Middle frontal gyrus (tissue), 1 donor: ENCODE measurements at regions not wholly inside any gene's neighbourhood (a gene's known extent, or its start where the extent isn't known, plus 50 kb on each side); places are given as distances from the start of the nearest gene placed in this dataset.
"Not testable (repeated sequence)": the region's sequence is repeated elsewhere in the genome, so short reads cannot be mapped to it uniquely, and the experiment has no call there.

Experiments
- DNase-seq: peaks from one replicate; pipeline ENCODE4 v3.0.0-alpha.2; 2015; ENCODE audit warnings: low spot score; ENCODE audit errors: extremely low spot score

DNA sequence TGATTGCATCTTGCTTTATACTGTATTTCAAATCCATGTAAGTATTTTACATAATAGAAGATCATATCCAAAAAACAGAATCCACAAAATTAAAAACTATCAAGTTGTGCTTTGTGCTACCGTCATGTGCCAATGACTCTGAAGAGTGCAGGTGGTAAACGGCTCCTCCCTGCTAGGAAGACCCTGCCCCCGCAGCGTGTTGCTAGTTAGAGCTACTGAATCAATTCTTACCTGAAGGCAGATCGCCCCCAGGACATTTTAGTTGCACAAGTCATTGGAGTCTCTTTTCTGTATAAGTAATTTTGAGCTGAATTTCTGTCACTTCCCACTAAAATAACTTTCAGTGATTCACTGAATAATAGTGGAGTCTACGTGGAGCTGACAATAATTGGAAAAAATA, 599.5 kb upstream of the ZFP42 start:
- no peak for DNase-seq

DNA sequence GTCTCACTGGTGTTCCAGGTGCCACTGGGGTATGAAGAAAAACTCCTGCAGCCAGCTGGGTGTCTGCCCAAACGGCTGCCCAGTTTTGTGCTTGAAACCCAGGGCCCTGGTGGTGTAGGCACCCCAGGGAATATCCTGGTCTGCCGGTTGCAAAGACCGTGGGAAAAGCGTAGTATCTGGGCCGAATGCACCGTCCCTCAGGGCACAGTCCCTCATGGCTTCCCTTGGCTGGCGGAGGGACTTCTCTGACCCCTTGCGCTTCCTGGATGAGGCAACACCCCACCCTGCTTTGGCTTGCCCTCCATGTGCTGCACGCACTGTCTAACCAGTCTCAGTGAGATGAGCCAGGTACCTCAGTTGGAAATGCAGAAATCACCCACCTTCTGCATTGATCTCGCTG, 587.1 kb upstream of the ZFP42 start:
- not testable (repeated sequence) for DNase-seq

GRCh38 chr4:187413564-187414358, 581.8 kb upstream of the ZFP42 start:
- no peak for DNase-seq

DNA sequence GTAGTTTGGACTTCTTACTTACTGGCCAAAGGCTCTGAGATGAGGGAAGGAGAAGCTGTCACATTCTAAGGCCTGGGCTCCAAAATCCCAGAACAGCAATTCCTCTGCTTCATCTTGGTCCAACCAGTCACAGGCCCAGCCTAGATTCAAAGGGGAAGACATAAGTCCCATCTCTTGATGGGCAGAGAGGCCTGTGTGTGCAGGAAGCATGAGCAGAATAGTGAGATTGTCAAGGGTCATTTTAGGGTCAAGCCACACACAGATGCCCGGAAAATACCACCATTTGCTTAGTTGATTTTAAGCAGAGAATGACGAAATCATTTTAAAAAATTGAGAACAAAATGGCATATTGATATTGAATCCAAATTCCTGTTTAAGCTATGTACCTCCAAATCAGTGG, 580.9 kb upstream of the ZFP42 start:
- DNase-seq: no peak

DNA sequence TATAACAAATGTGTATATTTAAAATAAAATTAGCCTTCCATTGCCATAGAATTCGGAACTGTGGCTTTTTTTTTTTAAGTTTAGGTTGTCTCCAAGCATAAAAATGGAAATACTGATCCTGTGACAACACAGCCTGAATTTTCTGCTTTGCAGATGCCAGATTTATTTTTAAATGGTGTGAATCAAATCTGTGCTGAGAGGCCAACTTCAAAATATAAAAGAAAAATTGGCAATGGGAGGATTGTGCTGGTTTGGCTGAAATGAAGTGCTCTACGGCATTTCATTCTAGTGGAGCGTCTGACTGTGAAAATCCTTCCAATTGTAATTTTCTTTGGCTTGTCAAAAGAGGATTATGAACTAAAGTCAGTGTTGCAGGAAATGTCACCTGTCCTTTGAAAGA, 580.3 kb upstream of the ZFP42 start:
- DNase-seq: peak; percentile 57

DNA sequence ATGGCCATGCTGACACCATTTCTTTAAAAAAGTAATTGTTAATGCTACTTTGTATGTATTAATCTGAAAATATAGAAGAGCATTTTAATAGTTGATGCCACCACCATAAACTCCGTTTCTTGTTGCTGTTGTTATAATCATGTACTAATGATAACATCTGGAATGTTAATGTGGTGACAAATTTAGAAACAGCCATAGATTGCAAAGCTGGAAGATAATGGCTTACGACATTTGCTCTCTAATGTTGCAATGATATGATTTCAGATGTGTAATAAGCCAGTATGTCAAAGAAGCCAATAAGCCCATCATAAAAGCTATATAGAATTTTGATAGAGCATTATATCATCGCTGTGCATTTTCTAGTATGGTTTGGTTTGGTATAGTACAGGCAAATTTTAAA, 579.4 kb upstream of the ZFP42 start:
- no peak for DNase-seq

DNA sequence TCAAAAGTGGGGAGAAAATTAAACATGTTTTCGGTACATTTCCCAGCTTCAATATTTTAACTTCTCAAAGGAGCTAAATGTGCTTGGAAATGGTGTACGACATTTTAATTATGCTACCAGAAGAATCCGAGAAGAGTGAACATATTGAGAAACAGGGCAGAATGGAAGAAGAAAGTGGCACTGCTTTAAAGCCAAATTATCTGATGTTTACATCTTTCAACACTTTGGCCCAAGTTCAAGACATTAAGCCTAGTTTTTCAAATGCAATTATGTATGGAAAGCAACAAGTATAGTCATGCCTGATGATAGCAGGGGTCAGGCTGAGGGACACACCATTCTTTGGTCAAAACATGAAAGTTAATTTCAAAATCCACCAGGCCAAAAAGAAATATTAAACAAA, 577.9 kb upstream of the ZFP42 start:
- no peak for DNase-seq

- no peak for DNase-seq
Observed at GRCh38 chr4:187422655-187423054, 572.9 kb upstream of the ZFP42 start.

GRCh38 chr4:187424636-187425035, 570.9 kb upstream of the ZFP42 start:
- DNase-seq: no peak

DNA sequence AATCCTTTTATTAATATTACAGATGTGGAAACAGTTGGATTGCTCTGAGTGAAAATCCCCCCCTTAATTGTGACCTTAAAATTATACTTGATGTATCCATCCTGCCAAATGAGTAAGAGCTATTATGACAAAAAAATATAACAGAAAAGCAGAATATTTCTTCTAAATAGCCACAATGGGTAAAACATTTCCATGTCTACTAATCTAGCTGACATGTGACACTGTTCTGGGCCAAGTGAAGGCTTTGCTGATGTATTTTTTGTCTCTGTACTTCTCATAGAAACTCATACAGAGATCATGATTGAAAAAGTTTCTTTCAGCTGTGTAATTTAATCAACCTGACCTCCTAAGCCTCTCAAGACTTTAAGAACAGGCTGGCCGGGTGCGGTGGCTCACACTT, 569.1 kb upstream of the ZFP42 start:
- no peak for DNase-seq

GRCh38 chr4:187432310-187432709, 563.3 kb upstream of the ZFP42 start:
- DNase-seq: no peak

GRCh38 chr4:187433141-187433540, 562.4 kb upstream of the ZFP42 start:
- DNase-seq: no peak

- DNase-seq: no peak
Observed at GRCh38 chr4:187436251-187436650, 559.3 kb upstream of the ZFP42 start.

- no peak for DNase-seq
Observed at GRCh38 chr4:187444061-187444460, 551.5 kb upstream of the ZFP42 start.

- peak; percentile 11 for DNase-seq
Observed at GRCh38 chr4:187449702-187450101, 545.9 kb upstream of the ZFP42 start.

DNA sequence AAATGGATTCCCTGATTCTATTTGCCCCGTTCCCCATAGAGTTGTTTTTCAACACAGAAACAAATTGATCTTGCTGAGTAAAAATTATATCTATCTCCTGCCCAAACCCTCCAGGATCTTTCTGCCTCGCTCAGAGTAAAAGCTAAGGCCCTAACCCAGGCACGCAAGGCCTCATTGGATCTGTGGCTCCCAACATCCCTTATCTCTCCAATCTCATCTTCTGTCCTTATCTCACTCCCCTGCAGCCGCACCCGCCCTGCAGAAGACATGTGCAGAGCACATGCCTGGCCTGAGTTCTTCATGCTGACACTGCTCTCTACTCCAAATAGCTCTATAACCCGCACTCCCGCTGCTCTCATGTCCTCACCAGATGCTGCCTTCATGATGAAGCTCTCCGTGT, 543.8 kb upstream of the ZFP42 start:
- no peak for DNase-seq

GRCh38 chr4:187460016-187460415, 535.6 kb upstream of the ZFP42 start:
- no peak for DNase-seq

GRCh38 chr4:187464573-187464972, 531.0 kb upstream of the ZFP42 start:
- DNase-seq: no peak

GRCh38 chr4:187467224-187467623, 528.3 kb upstream of the ZFP42 start:
- no peak for DNase-seq

DNA sequence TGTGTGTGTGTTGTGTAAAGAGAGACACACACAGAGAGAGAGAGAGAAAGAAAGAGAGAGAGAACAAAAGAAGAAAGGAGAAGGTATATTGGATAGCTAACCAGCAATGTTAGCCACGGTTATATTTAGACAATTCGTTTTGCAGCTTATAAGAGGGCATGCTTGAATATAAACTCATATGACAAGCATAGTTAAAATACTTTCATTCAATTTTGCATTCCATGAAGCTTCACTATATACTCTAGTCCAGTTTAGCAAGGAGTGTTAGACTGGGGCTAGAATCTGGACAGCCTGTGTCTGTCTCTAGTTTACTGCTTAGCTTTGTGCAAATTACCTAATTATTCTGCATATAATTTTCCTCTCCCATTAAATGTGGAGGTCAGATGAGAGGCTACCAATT, 525.9 kb upstream of the ZFP42 start:
- DNase-seq: no peak

GRCh38 chr4:187470061-187470460, 525.5 kb upstream of the ZFP42 start:
- DNase-seq: no peak

GRCh38 chr4:187474238-187474637, 521.3 kb upstream of the ZFP42 start:
- no peak for DNase-seq

DNA sequence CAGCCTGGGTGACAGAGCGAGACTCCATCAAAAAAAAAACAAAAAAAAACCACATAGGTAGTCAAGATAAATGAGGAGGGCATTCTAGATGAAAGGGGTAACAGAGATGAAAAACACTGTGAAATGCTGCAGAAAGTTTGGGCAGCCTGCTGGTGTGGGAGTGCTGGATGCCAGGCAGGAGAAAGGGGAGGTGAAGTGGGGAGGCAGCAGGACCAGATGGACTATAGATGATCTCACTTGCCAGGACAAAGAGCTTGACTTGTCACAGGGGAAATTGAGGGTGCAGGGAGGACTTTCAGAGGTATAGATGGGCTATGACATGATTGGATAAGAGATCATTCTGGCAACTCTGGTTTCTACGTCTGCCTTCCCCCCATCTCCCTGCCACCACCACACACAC, 519.7 kb upstream of the ZFP42 start:
- DNase-seq: no peak

DNA sequence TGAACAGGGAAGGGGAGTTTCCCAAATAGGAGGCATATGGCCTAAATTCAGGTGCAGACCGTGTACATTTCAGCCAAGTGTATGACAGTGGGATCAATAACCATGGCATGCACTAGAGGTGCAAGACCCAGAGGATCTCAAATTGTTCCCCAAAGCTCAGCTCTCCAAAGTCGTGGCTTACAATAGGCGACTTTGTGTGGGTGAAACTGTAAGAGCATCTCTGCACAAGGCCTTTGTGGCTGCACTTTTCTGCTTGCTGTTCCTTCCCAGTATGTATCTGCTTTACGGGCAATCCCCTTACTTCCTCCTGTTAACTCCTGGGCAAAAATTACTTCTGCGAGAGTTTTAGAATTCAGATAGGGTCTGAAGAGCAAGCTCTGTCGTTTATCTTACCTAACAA, 518.3 kb upstream of the ZFP42 start:
- no peak for DNase-seq
